Gastrocnemius medialis (tissue), 4 donors: ENCODE measurements at regions not wholly inside any gene's neighbourhood (a gene's known extent, or its start where the extent isn't known, plus 50 kb on each side); places are given as distances from the start of the nearest gene placed in this dataset.

Source experiments
- ATAC-seq, 2 donors: fragments of 150-250 bp; one replicate each; pipeline ENCODE4 v1.9.1; 2016
- DNase-seq, 2 donors: peaks; one replicate each; pipeline ENCODE4 v3.0.0-alpha.2; 2019
- H3K27ac ChIP-seq, 4 donors: fragments of 200-600 bp; sonication (generic); 1 replicate in 1 of 4; 2 replicates in 3 of 4; pipeline ENCODE4 v1.5.1; 2016 to 2018; ENCODE audit warnings: mild to moderate bottlenecking in 2 of 4, moderate library complexity in 1 of 4
- H3K27me3 ChIP-seq, 3 donors: fragments of 200-600 bp; sonication (generic) in 2 of 3; 1 replicate in 1 of 3; 2 replicates in 2 of 3; pipeline versions ENCODE4 v1.5.1 to v1.6.0; 2016 to 2019; ENCODE audit warnings: mild to moderate bottlenecking in 1 of 3, moderate library complexity in 1 of 3
- H3K36me3 ChIP-seq, 2 donors: fragments of 200-600 bp; sonication (generic) in 1 of 2; one replicate each; pipeline ENCODE4 v1.5.1; 2017 to 2018
- H3K4me1 ChIP-seq, 2 donors: fragments of 200-600 bp; sonication (generic) in 1 of 2; one replicate each; pipeline ENCODE4 v1.5.1; 2016 to 2017; ENCODE audit warnings: mild to moderate bottlenecking in 2 of 2
- H3K4me3 ChIP-seq, 4 donors: fragments of 200-600 bp; sonication (generic) in 3 of 4; 1 replicate in 1 of 4; 2 replicates in 3 of 4; pipeline ENCODE4 v1.5.1; 2016 to 2019; ENCODE audit warnings: mild to moderate bottlenecking in 2 of 4
- H3K9me3 ChIP-seq, 3 donors: fragments of 200-600 bp; sonication (generic) in 2 of 3; 1 replicate in 1 of 3; 2 replicates in 2 of 3; pipeline ENCODE4 v1.5.1; 2016 to 2019
- POLR2A ChIP-seq, 2 donors: fragments of 450-650 bp; IDR thresholded peaks; one replicate each; pipeline ENCODE4 v1.6.1; 2017; ENCODE audit warnings: antibody characterized with exemption in 2 of 2, mild to moderate bottlenecking in 2 of 2, moderate library complexity in 2 of 2
- in situ Hi-C, 4 donors: fragments of 200-750 bp; cut with MboI; loops; one replicate each; pipeline versions ENCODE4 v1.15.0 to v1.8.0; 2017; ENCODE audit warnings: low sequenced_read_pairs in 4 of 4
- intact Hi-C: fragments of 100-400 bp; cut with DNase I; formaldehyde crosslinking; loops from one replicate; pipeline ENCODE4 v1.15.1; 2023; ENCODE audit warnings: low total_unique reads
- TF ChIP-seq, protein P1 (sequence below), 5 experiments: fragments of 450-650 bp in 3 of 5; fragments of 200-600 bp in 2 of 5; sonication (generic) in 2 of 5; IDR thresholded peaks in 4 of 5; conservative IDR thresholded peaks in 1 of 5; 1 replicate in 4 of 5; 2 replicates in 1 of 5; pipeline ENCODE4 v1.5.1; 2016 to 2019; ENCODE audit warnings: antibody characterized with exemption in 5 of 5, mild to moderate bottlenecking in 3 of 5, moderate library complexity in 3 of 5

DNA sequence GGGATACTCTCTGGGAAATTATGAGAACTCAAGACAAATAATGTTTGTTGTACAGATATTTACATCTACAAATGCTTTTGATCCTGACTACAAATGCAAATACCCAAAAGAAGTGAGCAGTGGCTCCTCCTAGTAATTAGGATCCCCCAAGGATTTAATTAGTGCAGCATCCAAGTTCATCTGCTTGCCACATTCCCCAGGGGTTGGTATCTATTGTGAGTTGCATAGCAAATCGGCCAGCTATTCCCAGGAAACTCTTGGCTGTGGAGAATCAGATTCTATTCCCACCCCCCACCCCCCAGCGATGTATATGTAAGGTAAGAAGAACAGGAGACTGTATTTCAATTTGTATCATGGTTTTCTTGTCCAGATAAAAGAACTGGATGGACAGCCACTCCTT is 725.1 kb upstream of the CDH7 start:
- ATAC-seq: no peak
- H3K27me3 ChIP-seq: no peaks in the 10 kb centered on the region
- in situ Hi-C loops (no loop called here), intact Hi-C loops (no loop called here)
- no peaks in the 10 kb centered on the region for H3K4me1 ChIP-seq
- no peak overlapping the region for H3K27ac ChIP-seq
- H3K9me3 ChIP-seq: no peaks in the 10 kb centered on the region
- TF ChIP-seq POLR2A (IDR thresholded peaks at IDR 0.05): no peak
- TF ChIP-seq, protein P1, sequence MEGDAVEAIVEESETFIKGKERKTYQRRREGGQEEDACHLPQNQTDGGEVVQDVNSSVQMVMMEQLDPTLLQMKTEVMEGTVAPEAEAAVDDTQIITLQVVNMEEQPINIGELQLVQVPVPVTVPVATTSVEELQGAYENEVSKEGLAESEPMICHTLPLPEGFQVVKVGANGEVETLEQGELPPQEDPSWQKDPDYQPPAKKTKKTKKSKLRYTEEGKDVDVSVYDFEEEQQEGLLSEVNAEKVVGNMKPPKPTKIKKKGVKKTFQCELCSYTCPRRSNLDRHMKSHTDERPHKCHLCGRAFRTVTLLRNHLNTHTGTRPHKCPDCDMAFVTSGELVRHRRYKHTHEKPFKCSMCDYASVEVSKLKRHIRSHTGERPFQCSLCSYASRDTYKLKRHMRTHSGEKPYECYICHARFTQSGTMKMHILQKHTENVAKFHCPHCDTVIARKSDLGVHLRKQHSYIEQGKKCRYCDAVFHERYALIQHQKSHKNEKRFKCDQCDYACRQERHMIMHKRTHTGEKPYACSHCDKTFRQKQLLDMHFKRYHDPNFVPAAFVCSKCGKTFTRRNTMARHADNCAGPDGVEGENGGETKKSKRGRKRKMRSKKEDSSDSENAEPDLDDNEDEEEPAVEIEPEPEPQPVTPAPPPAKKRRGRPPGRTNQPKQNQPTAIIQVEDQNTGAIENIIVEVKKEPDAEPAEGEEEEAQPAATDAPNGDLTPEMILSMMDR (IDR thresholded peaks at IDR 0.05 in 4 of 5, conservative IDR thresholded peaks at IDR 0.05 in 1 of 5): no peak
- no peak overlapping the region for H3K4me3 ChIP-seq
- H3K36me3 ChIP-seq: no peaks in the 10 kb centered on the region
- no peak for DNase-seq

DNA sequence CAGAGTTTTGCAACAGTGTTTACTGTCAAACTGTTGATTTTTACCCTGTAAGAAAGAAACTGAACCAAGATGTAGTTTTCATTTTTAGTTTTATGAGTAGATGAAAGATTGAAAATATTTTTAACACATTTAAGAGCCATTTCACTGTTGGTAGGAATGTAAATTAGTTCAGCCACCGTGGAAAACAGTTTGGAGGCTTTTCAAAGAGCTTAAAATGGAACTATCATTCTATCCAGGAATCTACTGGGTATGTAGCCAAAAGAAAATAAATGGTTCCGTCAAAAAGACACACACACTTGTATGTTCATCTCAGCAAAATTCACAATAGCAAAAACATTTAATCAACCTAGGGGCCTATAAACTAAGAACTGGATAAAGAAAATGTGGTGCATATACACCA is 729.8 kb upstream of the CDH7 start:
- no peak overlapping the region for H3K4me3 ChIP-seq
- no peaks in the 10 kb centered on the region for H3K4me1 ChIP-seq
- DNase-seq (no peak), ATAC-seq (no peak)
- no peaks in the 10 kb centered on the region for H3K27me3 ChIP-seq
- H3K9me3 ChIP-seq: no peaks in the 10 kb centered on the region
- in situ Hi-C loops: no loop called here
- intact Hi-C loops: no loop called here
- no peaks in the 10 kb centered on the region for H3K36me3 ChIP-seq
- TF ChIP-seq POLR2A (IDR thresholded peaks at IDR 0.05): no peak
- TF ChIP-seq, protein P1 (IDR thresholded peaks at IDR 0.05 in 4 of 5, conservative IDR thresholded peaks at IDR 0.05 in 1 of 5): no peak
- H3K27ac ChIP-seq: no peak overlapping the region

DNA sequence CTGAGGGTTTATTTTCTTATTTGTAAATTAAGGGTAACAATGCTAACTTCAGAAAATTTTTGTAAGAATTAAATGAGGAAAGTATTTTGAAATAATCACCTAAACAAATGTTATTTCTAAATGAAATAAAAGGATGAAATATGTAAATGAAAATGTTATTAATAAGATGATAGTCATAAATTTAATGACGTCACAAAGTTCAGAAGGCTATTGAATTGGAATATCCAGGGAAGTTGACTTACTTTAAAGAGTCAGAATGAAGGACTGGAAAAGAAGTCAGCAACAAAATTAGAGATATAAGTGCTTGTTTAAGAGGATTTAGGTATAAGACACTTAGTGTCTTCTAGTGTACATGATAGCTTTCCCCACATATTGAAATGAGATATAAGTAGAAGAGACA is 732.6 kb upstream of the CDH7 start:
- no peak for ATAC-seq
- no peak overlapping the region for H3K4me3 ChIP-seq
- H3K36me3 ChIP-seq: no peaks in the 10 kb centered on the region
- no peaks in the 10 kb centered on the region for H3K27me3 ChIP-seq
- in situ Hi-C loops: no loop called here
- intact Hi-C loops: no loop called here
- no peak for DNase-seq
- H3K4me1 ChIP-seq: no peaks in the 10 kb centered on the region
- no peaks in the 10 kb centered on the region for H3K9me3 ChIP-seq
- no peak overlapping the region for H3K27ac ChIP-seq
- TF ChIP-seq, protein P1 (IDR thresholded peaks at IDR 0.05 in 4 of 5, conservative IDR thresholded peaks at IDR 0.05 in 1 of 5): no peak
- no peak for TF ChIP-seq POLR2A (IDR thresholded peaks at IDR 0.05)

DNA sequence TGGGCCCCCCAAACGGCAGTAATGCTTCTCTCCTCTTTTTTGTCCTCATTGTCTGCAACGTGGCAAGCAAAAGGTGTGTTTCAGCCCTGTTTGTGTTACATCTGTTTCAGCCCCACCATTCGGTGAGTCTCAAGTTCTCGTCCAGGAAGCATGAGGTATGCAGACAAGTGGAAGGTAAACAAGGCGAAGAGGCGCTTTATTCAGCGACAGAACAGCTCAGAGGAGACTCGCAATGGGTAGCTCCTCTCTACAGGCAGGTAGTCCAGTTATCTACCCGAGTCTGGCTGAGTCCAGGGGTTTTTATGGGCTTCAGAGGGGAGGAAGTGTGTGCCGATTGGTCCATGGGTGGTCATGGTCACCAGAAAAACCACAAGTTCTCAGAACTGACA is 733.4 kb upstream of the CDH7 start:
- in situ Hi-C loops (no loop called here), intact Hi-C loops (no loop called here)
- no peak for TF ChIP-seq POLR2A (IDR thresholded peaks at IDR 0.05)
- TF ChIP-seq, protein P1 (IDR thresholded peaks at IDR 0.05 in 4 of 5, conservative IDR thresholded peaks at IDR 0.05 in 1 of 5): no peak
- no peak for ATAC-seq
- H3K27me3 ChIP-seq: no peaks in the 10 kb centered on the region
- no peak overlapping the region for H3K27ac ChIP-seq
- no peaks in the 10 kb centered on the region for H3K36me3 ChIP-seq
- no peaks in the 10 kb centered on the region for H3K4me1 ChIP-seq
- H3K4me3 ChIP-seq: no peak overlapping the region
- no peak for DNase-seq
- H3K9me3 ChIP-seq: no peaks in the 10 kb centered on the region

DNA sequence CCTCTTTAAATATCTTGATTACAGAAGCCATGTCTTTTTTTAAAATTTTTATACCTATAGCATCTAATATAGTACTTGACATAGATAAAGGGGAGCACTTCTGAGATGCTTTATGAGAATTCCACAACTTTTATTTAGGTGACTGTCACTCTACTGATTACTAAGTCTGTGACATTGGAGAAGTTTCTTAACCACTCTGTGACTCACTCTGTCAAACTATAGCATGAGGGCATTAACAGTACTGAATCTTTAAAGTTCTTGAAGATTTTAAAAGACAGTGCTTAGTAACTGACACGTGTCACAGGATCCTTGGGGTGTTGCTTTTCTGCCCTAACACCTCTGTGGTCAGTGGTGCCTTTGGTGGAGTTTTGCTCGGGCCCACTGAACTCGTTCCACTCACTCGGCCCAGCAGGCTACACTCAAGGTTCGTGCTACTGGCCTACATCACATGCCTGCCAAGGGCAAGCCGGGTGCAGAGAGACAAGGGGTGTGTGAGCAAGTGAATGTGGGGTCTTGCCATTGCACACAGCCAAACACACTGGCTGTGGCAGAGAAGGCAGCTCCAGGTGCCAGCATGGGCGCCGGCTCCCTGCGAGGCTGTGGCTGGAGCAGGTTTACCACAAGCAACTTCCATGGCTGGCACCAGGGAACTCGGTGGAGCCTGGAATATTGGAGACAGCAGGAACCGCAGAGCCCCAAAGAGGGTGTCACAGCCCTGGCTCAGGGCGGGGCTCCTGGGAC is 734.0 kb upstream of the CDH7 start:
- Histone ChIP-seq H3K27ac (no peak overlapping the region), H3K4me3 (no peak overlapping the region), H3K36me3 (no peaks in the 10 kb centered on the region), H3K27me3 (no peaks in the 10 kb centered on the region), H3K4me1 (no peaks in the 10 kb centered on the region), H3K9me3 (no peaks in the 10 kb centered on the region)
- TF ChIP-seq, protein P1 (IDR thresholded peaks at IDR 0.05 in 4 of 5, conservative IDR thresholded peaks at IDR 0.05 in 1 of 5): no peak
- no peak for TF ChIP-seq POLR2A (IDR thresholded peaks at IDR 0.05)
- ATAC-seq (no peak), DNase-seq (no peak)
- intact Hi-C loops: no loop called here
- in situ Hi-C loops: no loop called here
